Sciatic nerve (tissue), 2 donors: ENCODE measurements at regions not wholly inside any gene's neighbourhood (a gene's known extent, or its start where the extent isn't known, plus 50 kb on each side); places are given as distances from the start of the nearest gene placed in this dataset.

Experiments
- ATAC-seq: fragments of 200-7000 bp; cut with Tn5 transposase; one replicate; pipeline ENCODE4 v1.9.1; 2020; ENCODE audit warnings: mild to moderate bottlenecking, moderate library complexity
- DNase-seq: peaks from one replicate; pipeline ENCODE4 v3.0.0-alpha.2; 2020; ENCODE audit warnings: low spot score
- intact Hi-C: fragments of 100-400 bp; cut with DNase I; formaldehyde crosslinking; loops from one replicate; pipeline ENCODE4 v1.14.2; 2022
- donor health status: DM: no; HTN: no; CAD: no.
- donor health status: DM: no; HTN: no; CAD: no.

DNA sequence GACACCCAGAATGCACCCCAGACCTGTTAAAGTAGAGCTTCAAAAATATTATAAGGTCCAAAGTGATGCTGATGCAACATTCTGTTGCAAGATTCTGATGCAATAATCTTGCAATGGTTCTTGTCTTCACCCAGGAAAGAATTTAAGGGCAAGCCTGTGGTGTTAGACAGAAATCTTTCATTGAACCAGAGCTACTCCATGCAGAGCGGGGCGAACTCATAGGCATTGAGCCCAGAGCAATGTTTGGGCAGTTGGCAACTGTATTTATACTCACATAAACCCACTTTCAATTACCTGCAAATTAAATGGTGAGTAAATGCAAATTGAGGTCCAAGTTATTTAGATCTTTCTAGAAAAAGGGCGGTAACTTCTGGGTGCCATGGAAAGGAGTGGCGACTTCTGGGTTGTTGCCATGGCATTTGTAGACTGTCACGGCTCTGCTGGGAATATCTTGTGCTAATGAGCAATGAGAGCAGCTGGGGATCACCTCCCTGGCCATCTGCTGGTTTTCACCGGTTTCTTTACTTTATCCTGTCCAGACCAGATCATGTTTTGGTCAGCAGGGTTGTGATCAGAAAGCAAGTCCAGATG is 163.4 kb downstream of the ICE1 start:
- intact Hi-C loops, result no loop called here
- DNase-seq (no peak), ATAC-seq (no peak)

GRCh38 chr5:5584751-5585150 is 162.3 kb downstream of the ICE1 start:
- ATAC-seq (no peak), DNase-seq (no peak)
- intact Hi-C loops, result no loop called here

- intact Hi-C loops, result no loop called here
- ATAC-seq (no peak), DNase-seq (no peak)
These were observed 161.8 kb downstream of the ICE1 start for GRCh38 chr5:5584236-5584745.

DNA sequence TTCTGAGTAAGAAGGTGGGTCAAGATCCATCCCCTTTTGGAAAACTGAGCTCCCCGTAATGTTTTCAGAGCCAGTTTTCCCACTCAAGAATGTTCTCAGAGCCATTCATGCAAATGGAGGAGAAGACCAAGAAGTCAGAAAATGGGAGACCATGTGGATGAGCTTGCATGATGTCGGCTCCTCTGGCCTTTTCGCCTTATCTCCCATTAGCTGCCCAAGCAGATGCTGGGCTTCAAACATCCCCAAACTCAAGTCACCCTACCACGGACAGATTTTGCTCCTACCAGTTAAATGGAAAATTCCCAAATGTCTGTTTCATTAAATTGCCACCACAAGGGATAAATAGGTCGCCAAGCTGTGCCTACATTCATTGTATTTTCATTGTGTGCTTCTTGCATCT is 161.4 kb downstream of the ICE1 start:
- intact Hi-C loops, result no loop called here
- ATAC-seq, result no peak

GRCh38 chr5:5583023-5583765 is 160.7 kb downstream of the ICE1 start:
- intact Hi-C loops, result no loop called here
- no peak for DNase-seq
- no peak for ATAC-seq

More for the DNA sequence above, 161.4 kb downstream of the ICE1 start:
- DNase-seq, result no peak

DNA sequence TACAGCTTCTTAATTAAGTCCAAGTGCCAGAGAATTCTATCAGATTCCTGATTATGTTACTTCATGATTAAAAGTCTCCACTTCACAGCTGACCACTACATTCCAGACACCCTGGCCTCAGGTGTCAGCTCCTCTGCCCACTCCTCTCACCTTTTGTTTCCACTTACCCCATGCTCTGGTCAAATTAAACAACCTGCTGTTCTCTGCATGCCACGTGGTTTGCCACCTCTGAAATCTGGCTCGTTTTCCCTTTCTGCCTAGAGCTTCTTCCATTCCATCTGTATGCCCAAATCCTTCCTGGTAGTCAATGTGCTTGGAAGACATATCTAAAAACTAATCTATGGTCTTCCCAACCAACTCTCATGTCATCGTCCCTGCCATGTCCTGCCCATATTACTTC is 158.6 kb downstream of the ICE1 start:
- no peak for DNase-seq
- intact Hi-C loops, result no loop called here
- ATAC-seq, result no peak

- DNase-seq, result no peak
- intact Hi-C loops, result no loop called here
- no peak for ATAC-seq
These were observed 154.3 kb downstream of the ICE1 start for GRCh38 chr5:5576744-5577143.

DNA sequence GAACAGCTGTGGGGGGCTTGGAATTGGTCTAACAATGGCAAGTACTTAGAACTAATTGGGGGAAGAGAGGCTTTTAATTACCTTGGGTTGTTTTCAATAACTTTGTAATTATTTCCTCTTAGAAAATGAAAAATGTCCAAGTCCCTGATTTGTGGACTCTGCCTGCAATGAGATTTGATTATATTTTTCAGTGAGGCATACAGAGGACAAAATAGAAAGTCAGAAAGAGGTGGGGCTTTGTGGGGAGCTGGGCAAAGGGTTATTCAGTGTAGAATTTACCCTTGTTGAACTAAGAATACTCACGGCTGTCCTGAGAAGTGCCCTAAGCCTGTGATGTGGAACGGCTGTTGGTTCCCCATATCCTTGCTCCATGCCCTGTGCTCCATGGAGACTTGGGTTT is 153.0 kb downstream of the ICE1 start:
- intact Hi-C loops, result no loop called here
- DNase-seq (no peak), ATAC-seq (no peak)

DNA sequence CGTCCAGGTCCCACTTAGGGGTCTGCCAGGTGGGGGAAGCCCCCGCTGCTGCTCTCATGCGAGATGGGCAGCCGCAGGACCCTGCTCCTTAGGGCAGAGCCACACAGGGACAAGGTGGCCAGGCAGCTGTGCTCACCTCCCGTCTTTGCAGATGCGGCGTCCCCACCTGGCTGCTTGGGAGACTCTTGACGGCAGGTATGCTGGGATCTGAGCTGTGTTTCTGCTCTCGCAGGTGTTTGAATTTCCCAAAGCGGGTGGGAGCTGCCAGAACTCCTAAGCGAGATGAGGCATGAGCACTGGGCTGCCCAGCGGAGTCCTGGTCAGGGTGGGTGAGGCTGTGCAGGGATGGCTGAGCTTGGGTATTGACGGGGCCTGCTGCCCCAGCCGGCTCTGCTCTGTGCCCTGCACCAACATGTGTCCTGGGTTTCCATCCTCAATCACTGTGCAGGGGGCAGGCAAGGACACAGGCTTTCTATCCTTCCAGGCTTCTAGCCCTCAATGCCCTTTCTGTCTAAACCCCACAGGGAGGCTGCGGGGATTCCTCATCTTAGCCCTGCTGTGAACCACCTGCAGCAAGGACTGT is 151.4 kb downstream of the ICE1 start:
- intact Hi-C loops, result no loop called here
- DNase-seq (no peak), ATAC-seq (peak; percentile 4)

DNA sequence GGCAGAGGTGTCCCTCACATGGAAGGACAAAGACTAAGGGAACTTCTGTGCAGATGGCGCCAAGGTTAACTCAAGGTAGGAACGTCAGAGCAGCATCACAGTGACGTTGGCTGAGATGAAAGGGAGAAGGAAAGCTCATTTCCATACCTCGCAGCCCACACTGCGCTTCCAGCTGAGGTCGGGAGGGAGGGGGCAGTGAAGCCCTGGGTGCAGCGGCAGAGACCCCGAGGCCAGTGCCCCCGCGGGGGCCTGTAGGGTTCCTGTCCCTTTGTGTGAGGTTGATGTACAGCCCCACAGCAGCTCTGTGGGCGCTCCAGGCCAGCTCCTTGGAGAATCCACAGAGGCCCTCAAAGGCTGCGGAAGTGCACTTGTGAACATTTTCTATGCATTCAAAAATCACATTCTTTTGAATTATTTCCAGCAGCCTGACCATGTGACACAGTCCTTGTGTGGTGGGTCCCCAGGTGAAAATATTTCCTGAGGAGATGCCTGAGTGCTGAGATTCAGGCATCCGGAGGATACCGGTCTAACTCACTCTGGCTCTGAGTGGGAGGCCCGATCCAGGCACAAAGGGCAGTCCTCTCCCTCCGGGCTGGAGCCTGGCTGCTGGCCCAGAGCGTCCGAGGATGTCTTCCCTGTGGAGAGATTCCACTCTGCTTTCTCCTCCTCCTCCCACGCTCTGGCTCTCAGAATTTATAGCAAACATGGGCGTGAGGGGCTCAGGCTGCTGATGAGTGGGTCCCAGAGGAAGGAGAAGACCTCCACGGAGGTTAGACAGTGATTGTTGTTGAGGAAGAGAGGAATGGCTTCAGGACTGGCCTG is 150.7 kb downstream of the ICE1 start:
- ATAC-seq (peak; percentile 61), DNase-seq (no peak)

DNA sequence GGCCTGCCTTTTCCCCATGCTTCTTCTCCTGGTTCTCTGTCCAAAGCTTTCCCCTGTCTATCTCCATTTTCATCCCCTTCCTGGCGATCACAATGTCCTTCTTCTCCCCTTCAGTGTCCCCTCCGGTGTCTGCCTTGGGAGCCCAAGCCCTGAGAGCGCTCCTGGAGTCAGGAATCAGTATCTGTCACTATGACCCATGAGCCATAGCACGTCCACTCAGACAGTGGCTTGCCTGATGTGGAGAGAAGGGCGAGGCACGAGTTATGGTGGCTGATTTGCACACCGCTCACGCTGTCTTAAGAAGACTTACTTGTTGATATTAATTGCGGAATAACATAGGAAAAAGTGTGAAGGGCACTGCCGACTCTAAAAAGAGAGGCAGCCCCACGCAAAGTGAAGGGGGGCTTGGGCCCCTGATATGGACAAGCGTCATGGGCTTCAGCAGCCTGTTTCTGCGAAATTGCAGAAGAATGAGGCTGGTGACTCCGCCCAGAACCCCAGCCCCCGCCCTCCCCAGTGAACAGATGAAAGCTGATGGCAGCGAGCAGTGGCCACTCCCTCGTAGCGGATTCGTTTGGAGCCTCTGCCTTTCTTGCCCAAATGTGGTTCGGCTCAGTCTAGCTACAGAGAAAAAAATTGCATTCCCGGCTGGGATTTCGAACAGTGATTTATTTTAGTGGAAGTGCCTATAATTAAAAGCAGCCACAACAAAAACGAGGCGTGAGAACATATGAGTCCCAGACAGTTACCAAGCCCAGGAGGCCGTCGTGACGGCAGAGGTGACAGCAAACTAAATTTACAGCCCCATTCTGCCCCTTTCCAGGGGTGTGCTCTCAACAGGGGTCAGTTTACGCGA is 149.8 kb downstream of the ICE1 start:
- intact Hi-C loops, result no loop called here

More for the DNA sequence above, 150.7 kb downstream of the ICE1 start:
- intact Hi-C loops, result no loop called here

GRCh38 chr5:5570646-5571045 is 148.2 kb downstream of the ICE1 start:
- DNase-seq (no peak), ATAC-seq (no peak)
- intact Hi-C loops, result no loop called here

More for the DNA sequence above, 149.8 kb downstream of the ICE1 start:
- peak; percentile 62 for DNase-seq
- peak; percentile 78 for ATAC-seq

DNA sequence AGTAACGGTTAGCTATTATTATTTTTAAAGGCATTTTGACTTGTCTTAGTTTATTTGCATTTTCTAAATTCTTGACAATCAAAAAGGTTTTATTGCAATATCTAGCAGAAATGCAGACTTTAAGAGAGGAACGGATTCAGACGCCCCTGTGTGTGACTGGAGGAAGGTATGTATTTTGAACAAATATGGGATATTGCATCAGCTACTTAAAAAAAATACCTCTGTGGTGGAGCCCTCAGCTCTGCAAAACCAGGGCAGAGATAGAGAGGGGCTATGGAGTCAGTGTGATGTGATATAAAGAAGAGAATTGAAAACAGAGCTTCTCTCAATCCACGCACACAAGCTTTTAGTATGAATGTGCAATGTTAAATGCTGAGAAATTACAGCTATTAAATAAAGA is 142.4 kb downstream of the ICE1 start:
- intact Hi-C loops, result no loop called here
- ATAC-seq, result no peak

DNA sequence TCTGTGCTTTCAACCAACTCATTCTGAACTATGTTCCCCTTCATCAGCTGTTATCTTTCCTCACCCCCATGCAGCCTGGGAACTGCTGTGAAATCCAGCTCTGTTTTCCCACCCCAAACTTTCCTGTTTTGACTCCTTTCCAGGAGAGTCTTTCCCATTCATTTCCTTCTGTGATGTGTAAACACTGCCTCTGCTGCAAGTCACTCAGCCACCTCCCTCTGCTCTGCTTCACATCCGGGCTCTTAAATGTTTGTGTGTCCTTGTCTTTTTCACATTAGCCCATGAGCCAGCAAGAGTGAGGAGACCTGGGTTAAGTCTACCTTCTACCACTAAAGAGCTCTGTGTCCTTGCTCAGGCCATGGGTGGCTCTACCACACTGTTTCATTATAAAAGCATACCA is 137.5 kb downstream of the ICE1 start:
- no peak for ATAC-seq
- intact Hi-C loops, result no loop called here
- no peak for DNase-seq

More for the DNA sequence above, 142.4 kb downstream of the ICE1 start:
- no peak for DNase-seq

- no peak for ATAC-seq
- DNase-seq, result no peak
- intact Hi-C loops, result no loop called here
These were observed 136.4 kb downstream of the ICE1 start for GRCh38 chr5:5558638-5559527.

DNA sequence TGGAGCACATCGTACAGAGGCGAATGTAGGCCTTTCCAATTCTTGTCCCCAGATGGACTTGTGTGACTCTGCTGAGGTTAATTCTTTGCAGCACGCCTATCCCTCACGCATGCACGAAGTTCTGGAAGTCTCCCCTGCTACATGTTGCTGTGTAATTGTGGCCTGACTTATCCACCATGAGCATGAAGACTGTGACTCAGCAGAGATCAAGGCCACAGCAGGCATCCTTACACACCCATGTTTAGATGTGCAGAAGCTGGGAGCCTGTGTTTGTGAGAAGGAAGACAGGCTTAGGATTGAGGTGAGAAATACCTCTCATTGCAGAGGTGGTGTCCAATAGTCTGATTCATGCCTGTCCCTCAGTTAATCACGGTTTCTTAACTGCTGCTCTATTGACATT is 135.6 kb downstream of the ICE1 start:
- intact Hi-C loops, result no loop called here
- no peak for ATAC-seq

GRCh38 chr5:5551499-5551898 is 129.0 kb downstream of the ICE1 start:
- ATAC-seq, result no peak
- intact Hi-C loops, result no loop called here
- no peak for DNase-seq

More for the DNA sequence above, 135.6 kb downstream of the ICE1 start:
- no peak for DNase-seq

DNA sequence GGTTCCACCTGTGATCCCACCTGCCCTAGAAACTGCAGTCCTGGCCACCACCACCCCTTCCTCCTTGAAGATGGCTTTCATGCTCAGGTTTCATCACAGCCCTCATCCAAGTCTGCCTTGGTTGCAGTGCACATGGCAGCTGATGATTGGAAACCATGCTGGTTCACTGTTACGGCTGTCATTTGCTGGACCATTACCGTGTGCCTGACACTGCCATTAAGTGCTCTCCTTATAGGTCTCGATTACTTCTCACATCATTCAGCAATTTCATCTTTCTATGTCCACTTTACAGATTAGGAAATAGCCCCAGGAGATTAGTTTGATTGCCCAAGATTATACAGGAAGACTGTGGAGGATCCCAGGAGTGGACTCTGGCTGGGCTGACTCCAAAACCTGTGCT is 123.9 kb downstream of the ICE1 start:
- ATAC-seq (no peak), DNase-seq (no peak)
- intact Hi-C loops, result no loop called here
